Caco-2 (cell line): ENCODE measurements at regions not wholly inside any gene's neighbourhood (a gene's known extent, or its start where the extent isn't known, plus 50 kb on each side); places are given as distances from the start of the nearest gene placed in this dataset.
"Not testable (repeated sequence)": the region's sequence is repeated elsewhere in the genome, so short reads cannot be mapped to it uniquely, and the experiment has no call there.

Source experiments
- BruUV-seq: library from RNA; stranded (reverse); fragments of 400-500 nt; replicated peaks from 2 replicates; lab custom pipeline; 2021; lab: Mats Ljungman, UMichigan
- CTCF ChIA-PET: fragments of 300-600 bp; sonication (Branson Sonifier 250); formaldehyde crosslinking; loops from one replicate; lab custom pipeline; 2022; ENCODE audit warnings: antibody characterized with exemption; lab: Charles Lee
- POLR2A ChIA-PET: fragments of 300-600 bp; sonication (Branson Sonifier 250); formaldehyde crosslinking; loops from one replicate; lab custom pipeline; 2022; ENCODE audit warnings: antibody characterized with exemption; lab: Charles Lee
- DNase-seq, 2 experiments: peaks; one replicate each; pipeline versions ENCODE4 v3.0.0 to v3.0.0-alpha.2; 2020 to 2022
- H3K27me3 ChIP-seq: replicated peaks from 2 replicates; pipeline ENCODE4 v1.6.0; 2011; ENCODE audit warnings: low read length; ENCODE audit not compliant: control insufficient read depth, insufficient read depth
- H3K36me3 ChIP-seq: 2 replicates; pipeline ENCODE4 v1.5.1; 2011; ENCODE audit warnings: low read length; ENCODE audit not compliant: control insufficient read depth, insufficient read depth
- H3K4me1 ChIP-seq: fragments of 250-450 bp; sonication (Bioruptor Pico); 2 replicates; pipeline ENCODE4 v1.5.1; 2020; ENCODE audit warnings: mild to moderate bottlenecking
- H3K4me3 ChIP-seq: 2 replicates; pipeline ENCODE4 v1.5.1; 2011; ENCODE audit warnings: low read depth, mild to moderate bottlenecking, control low read depth, low read length
- H3K9me3 ChIP-seq: fragments of 250-450 bp; sonication (Bioruptor Pico); 2 replicates; pipeline ENCODE4 v1.5.1; 2020; ENCODE audit warnings: mild to moderate bottlenecking, moderate library complexity
- H3K27ac Mint-ChIP-seq: one replicate; pipeline ENCODE4 v1.8.0; 2022; ENCODE audit warnings: mixed read lengths; ENCODE audit not compliant: unreplicated experiment
- H3K27me3 Mint-ChIP-seq: one replicate; pipeline ENCODE4 v1.8.0; 2022; ENCODE audit warnings: mixed read lengths; ENCODE audit not compliant: insufficient read depth, unreplicated experiment
- H3K36me3 Mint-ChIP-seq: one replicate; pipeline ENCODE4 v1.8.0; 2022; ENCODE audit warnings: mild to moderate bottlenecking, mixed read lengths; ENCODE audit not compliant: insufficient read depth, unreplicated experiment
- H3K4me1 Mint-ChIP-seq: one replicate; pipeline ENCODE4 v1.8.0; 2022; ENCODE audit warnings: low read depth, mixed read lengths; ENCODE audit not compliant: unreplicated experiment
- H3K4me3 Mint-ChIP-seq: one replicate; pipeline ENCODE4 v1.8.0; 2022; ENCODE audit warnings: mild to moderate bottlenecking, moderate library complexity, mixed read lengths; ENCODE audit not compliant: unreplicated experiment
- H3K9me3 Mint-ChIP-seq: one replicate; pipeline ENCODE4 v1.8.0; 2022; ENCODE audit warnings: mixed read lengths; ENCODE audit not compliant: unreplicated experiment
- intact Hi-C: fragments of 100-400 bp; cut with micrococcal nuclease; formaldehyde crosslinking; loops from one replicate; pipeline ENCODE4 v1.10.0; 2022; ENCODE audit not compliant: unreplicated experiment

- H3K4me1 ChIP-seq, CTCF ChIA-PET, H3K27me3 Mint-ChIP-seq, POLR2A ChIA-PET, H3K36me3 Mint-ChIP-seq, BruUV-seq, H3K4me3 Mint-ChIP-seq, H3K36me3 ChIP-seq, H3K27me3 ChIP-seq, DNase-seq, H3K4me1 Mint-ChIP-seq, H3K27ac Mint-ChIP-seq, H3K4me3 ChIP-seq, H3K9me3 ChIP-seq, H3K9me3 Mint-ChIP-seq: not testable (repeated sequence)
- intact Hi-C loops, result loop anchor here (2.0 kb wide), 1 partner anchor 98 kb away; no protein-coding TSS in a partner anchor
Observed at GRCh38 chr22:25334631-25335030, 115.2 kb downstream of the CRYBB2 start.

- H3K9me3 Mint-ChIP-seq, CTCF ChIA-PET, POLR2A ChIA-PET, H3K36me3 ChIP-seq, H3K27ac Mint-ChIP-seq, H3K27me3 ChIP-seq, H3K36me3 Mint-ChIP-seq, H3K9me3 ChIP-seq, H3K4me1 ChIP-seq, BruUV-seq, H3K4me3 ChIP-seq, H3K27me3 Mint-ChIP-seq, H3K4me1 Mint-ChIP-seq, H3K4me3 Mint-ChIP-seq, DNase-seq: not testable (repeated sequence)
- intact Hi-C loops, result loop anchor here (2.0 kb wide), 1 partner anchor 98 kb away; no protein-coding TSS in a partner anchor
Observed at GRCh38 chr22:25335276-25335675, 115.8 kb downstream of the CRYBB2 start.

GRCh38 chr22:25340536-25340935 lies 121.1 kb downstream of the CRYBB2 start:
- H3K4me3 ChIP-seq, H3K4me1 ChIP-seq, DNase-seq, intact Hi-C loops, H3K27me3 Mint-ChIP-seq, H3K4me1 Mint-ChIP-seq, H3K27ac Mint-ChIP-seq, H3K27me3 ChIP-seq, POLR2A ChIA-PET, H3K9me3 ChIP-seq, H3K4me3 Mint-ChIP-seq, CTCF ChIA-PET, BruUV-seq, H3K36me3 Mint-ChIP-seq, H3K9me3 Mint-ChIP-seq, H3K36me3 ChIP-seq: not testable (repeated sequence)

GRCh38 chr22:25344366-25344765 lies 124.9 kb downstream of the CRYBB2 start:
- H3K9me3 ChIP-seq, H3K9me3 Mint-ChIP-seq, H3K36me3 ChIP-seq, H3K27me3 Mint-ChIP-seq, BruUV-seq, H3K27me3 ChIP-seq, H3K4me1 ChIP-seq, DNase-seq, POLR2A ChIA-PET, H3K4me1 Mint-ChIP-seq, H3K27ac Mint-ChIP-seq, H3K36me3 Mint-ChIP-seq, CTCF ChIA-PET, intact Hi-C loops, H3K4me3 Mint-ChIP-seq, H3K4me3 ChIP-seq: not testable (repeated sequence)
